ENCODE measurements at regions not wholly inside any gene's neighbourhood (a gene's known extent, or its start where the extent isn't known, plus 50 kb on each side); places are given as distances from the start of the nearest gene placed in this dataset.

DNA sequence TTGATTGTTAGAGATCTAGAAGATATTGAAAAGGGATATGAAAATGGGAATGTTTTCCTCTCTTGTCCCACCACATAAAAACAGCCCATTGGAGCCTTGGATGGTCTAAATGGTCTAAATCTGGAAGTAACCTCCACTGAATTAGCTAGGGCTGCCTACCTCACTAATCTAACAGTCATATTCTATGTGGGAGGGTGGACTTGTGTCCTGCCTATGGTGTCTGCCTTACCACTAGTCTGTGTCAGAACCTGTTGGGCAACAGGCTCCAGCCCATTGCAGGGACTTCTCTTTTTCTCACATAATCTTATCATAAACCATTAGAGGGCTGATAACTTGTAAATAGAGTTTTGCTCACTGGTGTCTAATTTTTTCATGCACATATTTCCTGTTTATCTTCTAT is 548.8 kb upstream of the CDH18 start:
- TF ChIP-seq, protein P1, sequence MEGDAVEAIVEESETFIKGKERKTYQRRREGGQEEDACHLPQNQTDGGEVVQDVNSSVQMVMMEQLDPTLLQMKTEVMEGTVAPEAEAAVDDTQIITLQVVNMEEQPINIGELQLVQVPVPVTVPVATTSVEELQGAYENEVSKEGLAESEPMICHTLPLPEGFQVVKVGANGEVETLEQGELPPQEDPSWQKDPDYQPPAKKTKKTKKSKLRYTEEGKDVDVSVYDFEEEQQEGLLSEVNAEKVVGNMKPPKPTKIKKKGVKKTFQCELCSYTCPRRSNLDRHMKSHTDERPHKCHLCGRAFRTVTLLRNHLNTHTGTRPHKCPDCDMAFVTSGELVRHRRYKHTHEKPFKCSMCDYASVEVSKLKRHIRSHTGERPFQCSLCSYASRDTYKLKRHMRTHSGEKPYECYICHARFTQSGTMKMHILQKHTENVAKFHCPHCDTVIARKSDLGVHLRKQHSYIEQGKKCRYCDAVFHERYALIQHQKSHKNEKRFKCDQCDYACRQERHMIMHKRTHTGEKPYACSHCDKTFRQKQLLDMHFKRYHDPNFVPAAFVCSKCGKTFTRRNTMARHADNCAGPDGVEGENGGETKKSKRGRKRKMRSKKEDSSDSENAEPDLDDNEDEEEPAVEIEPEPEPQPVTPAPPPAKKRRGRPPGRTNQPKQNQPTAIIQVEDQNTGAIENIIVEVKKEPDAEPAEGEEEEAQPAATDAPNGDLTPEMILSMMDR (conservative IDR thresholded peaks at IDR 0.05 in 1 of 2, IDR thresholded peaks at IDR 0.05 in 1 of 2; ENCODE audit: low read depth in 1 of 2, low read length in 2 of 2): no peak
- no peak for TF ChIP-seq EZH2 (IDR thresholded peaks at IDR 0.05; ENCODE audit: low read length, missing control alignments)

Measured in fibroblast of lung (primary cell).